GM13976 (cell line): ENCODE measurements at regions not wholly inside any gene's neighbourhood (a gene's known extent, or its start where the extent isn't known, plus 50 kb on each side); places are given as distances from the start of the nearest gene placed in this dataset.

Source experiments
- DNase-seq: peaks from one replicate; pipeline ENCODE4 v3.0.0; 2012; ENCODE audit warnings: low spot score
- in situ Hi-C: fragments of 300-500 bp; cut with MboI; formaldehyde crosslinking; loops from one replicate; pipeline ENCODE4 v1.12.0; 2022; ENCODE audit warnings: low sequenced_read_pairs, mixed read lengths, inconsistent platforms; ENCODE audit not compliant: unreplicated experiment
- TF ChIP-seq, protein P1 (sequence below): IDR thresholded peaks from 2 replicates; pipeline ENCODE4 v1.5.1; 2012; ENCODE audit warnings: borderline replicate concordance, mild to moderate bottlenecking; ENCODE audit not compliant: insufficient read depth; ENCODE audit errors: extremely low read depth, missing control alignments, control extremely low read depth

DNA sequence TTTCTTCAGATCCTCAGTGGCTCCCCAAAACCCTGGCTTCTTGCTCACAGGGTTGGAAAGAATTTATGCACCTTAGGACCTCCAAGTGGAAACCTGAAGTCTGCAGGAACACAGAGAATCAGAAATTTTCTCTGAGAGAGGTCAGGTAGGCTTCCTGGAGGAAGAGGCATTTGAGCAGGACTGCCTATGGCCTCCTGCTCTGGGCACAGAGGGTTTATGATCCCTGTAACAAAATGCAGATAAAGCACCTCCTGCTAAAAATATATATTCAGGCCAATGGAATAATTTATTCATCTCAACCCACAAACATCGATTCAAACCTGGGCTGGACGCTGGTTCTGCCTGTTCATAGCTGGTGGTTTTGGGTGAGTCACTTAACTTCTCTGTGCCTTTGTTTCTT lies 68.1 kb upstream of the FGF3 start:
- in situ Hi-C loops, result loop anchor here (25.0 kb wide), 1 partner anchor 175 kb away; the partner anchor contains the start of gene FGF19
- TF ChIP-seq, protein P1, sequence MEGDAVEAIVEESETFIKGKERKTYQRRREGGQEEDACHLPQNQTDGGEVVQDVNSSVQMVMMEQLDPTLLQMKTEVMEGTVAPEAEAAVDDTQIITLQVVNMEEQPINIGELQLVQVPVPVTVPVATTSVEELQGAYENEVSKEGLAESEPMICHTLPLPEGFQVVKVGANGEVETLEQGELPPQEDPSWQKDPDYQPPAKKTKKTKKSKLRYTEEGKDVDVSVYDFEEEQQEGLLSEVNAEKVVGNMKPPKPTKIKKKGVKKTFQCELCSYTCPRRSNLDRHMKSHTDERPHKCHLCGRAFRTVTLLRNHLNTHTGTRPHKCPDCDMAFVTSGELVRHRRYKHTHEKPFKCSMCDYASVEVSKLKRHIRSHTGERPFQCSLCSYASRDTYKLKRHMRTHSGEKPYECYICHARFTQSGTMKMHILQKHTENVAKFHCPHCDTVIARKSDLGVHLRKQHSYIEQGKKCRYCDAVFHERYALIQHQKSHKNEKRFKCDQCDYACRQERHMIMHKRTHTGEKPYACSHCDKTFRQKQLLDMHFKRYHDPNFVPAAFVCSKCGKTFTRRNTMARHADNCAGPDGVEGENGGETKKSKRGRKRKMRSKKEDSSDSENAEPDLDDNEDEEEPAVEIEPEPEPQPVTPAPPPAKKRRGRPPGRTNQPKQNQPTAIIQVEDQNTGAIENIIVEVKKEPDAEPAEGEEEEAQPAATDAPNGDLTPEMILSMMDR, result no peak
- no peak for DNase-seq

GRCh38 chr11:69887841-69888427 lies 68.7 kb upstream of the FGF3 start:
- DNase-seq, result no peak
- in situ Hi-C loops, result loop anchor here (25.0 kb wide), 1 partner anchor 176 kb away; the partner anchor contains the start of gene FGF19
- TF ChIP-seq, protein P1, result no peak

DNA sequence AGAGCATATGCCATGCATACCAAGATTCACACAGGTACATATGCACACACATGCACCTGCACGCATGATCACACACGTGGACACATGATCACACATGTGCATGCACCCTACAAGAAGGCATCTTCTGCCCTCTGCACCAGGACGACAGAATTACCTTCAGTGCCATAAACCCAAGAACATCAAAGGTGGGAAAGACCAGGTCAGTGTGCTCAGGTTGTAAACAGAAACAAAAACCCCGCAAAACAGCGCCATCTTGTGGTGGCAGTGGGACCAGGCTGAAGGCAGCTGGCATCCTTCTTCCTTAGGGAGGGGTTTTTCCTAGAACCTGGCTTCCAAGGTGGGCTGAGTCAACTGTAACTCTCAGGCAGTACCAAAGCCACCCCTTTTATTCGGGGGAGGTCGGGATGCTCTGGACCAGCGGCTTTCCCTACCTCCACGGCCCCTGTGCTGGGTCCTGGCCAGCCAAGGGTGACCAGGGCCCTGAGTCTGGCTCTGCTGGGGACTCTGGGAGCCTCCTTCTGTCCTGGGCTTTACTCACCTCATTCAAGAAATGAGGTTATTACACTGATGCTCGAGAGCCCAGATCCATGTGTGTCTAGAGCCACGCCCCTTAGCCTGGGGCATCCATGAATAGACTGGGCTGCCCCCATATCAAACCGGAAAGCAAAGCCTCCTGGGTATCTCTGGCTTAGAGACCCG lies 69.4 kb upstream of the FGF3 start:
- DNase-seq, result peak; percentile 88
- TF ChIP-seq, protein P1, result peak; percentile 90
- in situ Hi-C loops, result loop anchor here (25.0 kb wide), 1 partner anchor 176 kb away; the partner anchor contains the start of gene FGF19

DNA sequence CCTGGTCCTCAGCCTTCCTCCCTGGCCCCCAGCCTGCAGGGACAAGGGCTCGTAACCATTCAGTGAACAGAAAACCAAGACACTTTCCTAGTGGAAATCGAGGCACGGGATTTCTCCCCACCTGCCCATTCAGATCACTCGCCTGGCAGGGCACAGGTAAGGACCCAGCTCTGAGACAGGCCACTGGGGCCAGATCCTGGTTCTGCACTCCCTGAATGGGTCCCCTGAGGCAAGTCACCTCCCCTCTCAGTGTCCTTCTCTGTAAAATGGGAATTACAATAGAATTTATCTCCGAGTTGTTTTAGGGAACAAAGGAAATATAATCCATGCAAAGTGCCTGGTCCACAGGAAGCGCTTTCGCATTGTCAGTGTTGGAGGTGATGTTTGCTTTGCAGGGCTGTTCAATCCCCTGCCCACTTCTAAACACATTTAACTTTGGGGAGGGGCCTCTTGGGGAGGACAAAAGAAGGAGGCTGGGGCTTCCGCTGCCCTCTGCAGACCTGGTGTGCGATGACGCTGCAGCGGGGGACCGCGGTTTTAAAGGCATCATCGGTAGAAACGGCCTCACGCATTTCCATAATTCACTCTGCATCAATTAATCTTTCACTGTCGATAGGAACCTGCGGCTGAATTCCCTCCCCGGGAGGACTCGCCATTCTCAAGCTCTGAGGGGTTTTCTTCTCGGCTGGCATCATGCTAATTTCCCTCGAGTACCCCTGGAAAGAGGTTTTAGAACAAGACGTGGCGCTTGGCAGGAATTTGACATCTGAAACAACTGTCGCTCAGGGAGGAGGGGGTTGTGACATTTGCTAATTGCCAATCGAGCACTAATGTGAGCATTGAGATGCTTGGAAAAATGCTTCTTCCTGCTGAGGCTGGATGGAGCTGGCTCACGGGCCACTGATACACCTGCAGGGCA lies 70.4 kb upstream of the FGF3 start:
- no peak for DNase-seq
- in situ Hi-C loops, result loop anchor here (25.0 kb wide), 1 partner anchor 177 kb away; the partner anchor contains the start of gene FGF19
- TF ChIP-seq, protein P1, result no peak

- DNase-seq, result no peak
- TF ChIP-seq, protein P1, result no peak
- in situ Hi-C loops, result loop anchor here (25.0 kb wide), 1 partner anchor 178 kb away; the partner anchor contains the start of gene FGF19
Measured at GRCh38 chr11:69890476-69890875, 71.3 kb upstream of the FGF3 start.
